Esophagus squamous epithelium (tissue), 4 donors: ENCODE measurements at regions not wholly inside any gene's neighbourhood (a gene's known extent, or its start where the extent isn't known, plus 50 kb on each side); places are given as distances from the start of the nearest gene placed in this dataset.
"Not testable (repeated sequence)": the region's sequence is repeated elsewhere in the genome, so short reads cannot be mapped to it uniquely, and the experiment has no call there.

Experiments used
- CTCF ChIP-seq, 6 experiments: fragments of 450-650 bp in 4 of 6; fragments of 200-600 bp in 2 of 6; sonication (generic) in 2 of 6; IDR thresholded peaks; one replicate each; pipeline ENCODE4 v1.5.1; 2016 to 2019; ENCODE audit warnings: antibody characterized with exemption in 6 of 6, mild to moderate bottlenecking in 4 of 6, moderate library complexity in 4 of 6
- POLR2A ChIP-seq, 4 donors: fragments of 450-650 bp; IDR thresholded peaks; one replicate each; pipeline ENCODE4 v1.6.1; 2017; ENCODE audit warnings: antibody characterized with exemption in 4 of 4, mild to moderate bottlenecking in 4 of 4, moderate library complexity in 3 of 4

DNA sequence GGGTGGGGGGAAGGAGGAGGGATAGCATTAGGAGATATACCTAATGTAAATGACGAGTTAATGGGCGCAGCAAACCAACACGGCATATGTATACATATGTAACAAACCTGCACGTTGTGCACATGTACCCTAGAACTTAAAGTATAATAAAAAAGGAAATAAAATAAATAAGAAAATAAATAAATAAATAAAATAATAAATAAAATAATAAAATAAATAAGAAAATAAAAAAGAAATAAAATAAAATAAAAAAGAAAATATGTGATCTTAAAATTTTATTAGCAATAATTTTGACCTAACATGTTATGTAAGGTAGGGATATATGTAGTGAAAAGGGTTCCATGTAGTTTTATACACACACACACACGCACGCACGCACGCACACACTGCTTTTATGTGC is 195.5 kb upstream of the PLPPR1 start:
- TF ChIP-seq CTCF, POLR2A (IDR thresholded peaks at IDR 0.05): not testable (repeated sequence)
